ENCODE measurements at regions not wholly inside any gene's neighbourhood (a gene's known extent, or its start where the extent isn't known, plus 50 kb on each side); places are given as distances from the start of the nearest gene placed in this dataset.

DNA sequence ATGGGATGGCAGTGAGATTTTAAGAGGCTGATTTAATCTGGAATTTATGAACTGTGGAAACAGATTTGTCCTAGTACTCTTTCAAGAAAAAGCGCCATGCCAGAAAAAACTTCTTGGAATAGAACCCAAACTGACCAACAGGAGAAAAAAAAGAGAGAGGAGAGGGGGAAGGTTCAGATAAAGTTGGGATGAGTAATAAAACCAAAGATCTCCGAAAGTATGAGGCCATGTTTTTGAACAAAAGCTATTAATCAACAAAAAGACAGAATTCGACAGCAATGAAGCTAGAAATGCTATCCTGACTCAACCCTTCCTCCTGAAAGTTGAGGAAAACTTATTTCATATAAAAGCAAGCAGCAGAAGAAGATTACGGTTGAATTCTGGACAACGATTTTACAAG is 135.5 kb downstream of the CEMIP2 start:
- Histone ChIP-seq H3K9ac (ENCODE audit: low read length) (no peak overlapping the region), H3K9me3 (ENCODE audit: low read length) (no peaks in the 10 kb centered on the region), H3K4me3 (ENCODE audit: low read depth, low read length, poor library complexity, severe bottlenecking) (no peak overlapping the region), H2AFZ (ENCODE audit: low read length) (no peak overlapping the region), H3K36me3 (ENCODE audit: insufficient read depth, low read length) (no peaks in the 10 kb centered on the region), H3K27ac (ENCODE audit: low read depth, low read length, poor library complexity, severe bottlenecking) (no peak overlapping the region), H3F3A (ENCODE audit: insufficient read depth, low read length) (no peaks in the 10 kb centered on the region), H3K79me2 (ENCODE audit: insufficient read depth, low read length) (no peaks in the 10 kb centered on the region), H3K4me2 (ENCODE audit: low read length) (no peak overlapping the region), H3K9me2 (ENCODE audit: low read depth, low read length) (no peaks in the 10 kb centered on the region), H3K4me1 (ENCODE audit: insufficient read depth, low read length, severe bottlenecking) (no peaks in the 10 kb centered on the region), H3K27me3 (ENCODE audit: insufficient read depth, low read length) (no peaks in the 10 kb centered on the region), H4K20me1 (ENCODE audit: insufficient read depth, low read length) (no peaks in the 10 kb centered on the region)
- TF ChIP-seq EZH2 (IDR thresholded peaks at IDR 0.05; ENCODE audit: borderline replicate concordance, low read length): no peak
- TF ChIP-seq, protein P1, sequence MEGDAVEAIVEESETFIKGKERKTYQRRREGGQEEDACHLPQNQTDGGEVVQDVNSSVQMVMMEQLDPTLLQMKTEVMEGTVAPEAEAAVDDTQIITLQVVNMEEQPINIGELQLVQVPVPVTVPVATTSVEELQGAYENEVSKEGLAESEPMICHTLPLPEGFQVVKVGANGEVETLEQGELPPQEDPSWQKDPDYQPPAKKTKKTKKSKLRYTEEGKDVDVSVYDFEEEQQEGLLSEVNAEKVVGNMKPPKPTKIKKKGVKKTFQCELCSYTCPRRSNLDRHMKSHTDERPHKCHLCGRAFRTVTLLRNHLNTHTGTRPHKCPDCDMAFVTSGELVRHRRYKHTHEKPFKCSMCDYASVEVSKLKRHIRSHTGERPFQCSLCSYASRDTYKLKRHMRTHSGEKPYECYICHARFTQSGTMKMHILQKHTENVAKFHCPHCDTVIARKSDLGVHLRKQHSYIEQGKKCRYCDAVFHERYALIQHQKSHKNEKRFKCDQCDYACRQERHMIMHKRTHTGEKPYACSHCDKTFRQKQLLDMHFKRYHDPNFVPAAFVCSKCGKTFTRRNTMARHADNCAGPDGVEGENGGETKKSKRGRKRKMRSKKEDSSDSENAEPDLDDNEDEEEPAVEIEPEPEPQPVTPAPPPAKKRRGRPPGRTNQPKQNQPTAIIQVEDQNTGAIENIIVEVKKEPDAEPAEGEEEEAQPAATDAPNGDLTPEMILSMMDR (IDR thresholded peaks at IDR 0.05; ENCODE audit: low read length): no peak

- no peaks in the 10 kb centered on the region for H3K79me2 ChIP-seq (ENCODE audit: insufficient read depth, low read length)
- no peaks in the 10 kb centered on the region for H3K4me1 ChIP-seq (ENCODE audit: insufficient read depth, low read length, severe bottlenecking)
- H4K20me1 ChIP-seq (ENCODE audit: insufficient read depth, low read length): no peaks in the 10 kb centered on the region
- no peak overlapping the region for H3K9ac ChIP-seq (ENCODE audit: low read length)
- H3F3A ChIP-seq (ENCODE audit: insufficient read depth, low read length): no peaks in the 10 kb centered on the region
- H3K36me3 ChIP-seq (ENCODE audit: insufficient read depth, low read length): no peaks in the 10 kb centered on the region
- H2AFZ ChIP-seq (ENCODE audit: low read length): no peak overlapping the region
- no peaks in the 10 kb centered on the region for H3K9me3 ChIP-seq (ENCODE audit: low read length)
- no peak for TF ChIP-seq EZH2 (IDR thresholded peaks at IDR 0.05; ENCODE audit: borderline replicate concordance, low read length)
- TF ChIP-seq, protein P1 (IDR thresholded peaks at IDR 0.05; ENCODE audit: low read length): no peak
- H3K4me3 ChIP-seq (ENCODE audit: low read depth, low read length, poor library complexity, severe bottlenecking): no peak overlapping the region
- no peak overlapping the region for H3K4me2 ChIP-seq (ENCODE audit: low read length)
- no peaks in the 10 kb centered on the region for H3K9me2 ChIP-seq (ENCODE audit: low read depth, low read length)
- H3K27ac ChIP-seq (ENCODE audit: low read depth, low read length, poor library complexity, severe bottlenecking): no peak overlapping the region
- H3K27me3 ChIP-seq (ENCODE audit: insufficient read depth, low read length): no peaks in the 10 kb centered on the region
Measured at GRCh38 chr9:71630377-71630995, 137.8 kb downstream of the CEMIP2 start.

DNA sequence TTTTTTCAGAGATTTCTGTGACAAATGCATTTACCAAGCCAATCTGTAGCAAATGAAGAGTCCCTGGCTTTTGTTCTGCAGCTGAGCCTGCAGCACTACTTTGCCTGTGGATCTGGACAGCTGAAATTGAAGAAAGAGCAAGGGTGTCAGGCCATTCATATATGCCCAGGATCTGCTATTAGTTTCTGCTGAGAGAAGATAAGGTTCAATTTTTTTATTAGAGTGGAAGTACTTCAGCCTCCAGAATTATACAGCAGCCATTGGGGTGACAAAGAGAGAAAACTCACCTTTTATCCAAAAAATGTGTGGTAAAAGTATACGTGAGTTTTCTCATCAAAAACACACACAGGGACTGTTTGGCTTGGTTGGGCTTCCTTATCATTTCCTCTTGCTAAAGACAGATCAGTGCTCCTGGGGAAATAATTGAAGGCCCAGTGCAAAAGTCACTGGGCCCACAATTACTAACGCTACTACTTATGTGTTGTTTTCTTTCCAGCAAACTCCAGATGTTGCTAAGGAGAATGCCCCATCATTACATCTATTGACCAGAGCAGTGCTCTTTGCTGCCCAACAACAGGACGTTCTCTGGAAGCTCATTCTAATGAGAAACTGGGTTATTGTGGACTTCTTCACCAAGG is 138.6 kb downstream of the CEMIP2 start:
- no peak overlapping the region for H3K9ac ChIP-seq (ENCODE audit: low read length)

More for the DNA sequence above, 138.6 kb downstream of the CEMIP2 start:
- H3K4me2 ChIP-seq (ENCODE audit: low read length): no peak overlapping the region
- H2AFZ ChIP-seq (ENCODE audit: low read length): no peak overlapping the region
- H3F3A ChIP-seq (ENCODE audit: insufficient read depth, low read length): no peaks in the 10 kb centered on the region
- H3K9me3 ChIP-seq (ENCODE audit: low read length): no peaks in the 10 kb centered on the region
- no peak for TF ChIP-seq EZH2 (IDR thresholded peaks at IDR 0.05; ENCODE audit: borderline replicate concordance, low read length)
- TF ChIP-seq, protein P1 (IDR thresholded peaks at IDR 0.05; ENCODE audit: low read length): no peak
- H3K79me2 ChIP-seq (ENCODE audit: insufficient read depth, low read length): no peaks in the 10 kb centered on the region
- no peaks in the 10 kb centered on the region for H3K4me1 ChIP-seq (ENCODE audit: insufficient read depth, low read length, severe bottlenecking)
- H3K9me2 ChIP-seq (ENCODE audit: low read depth, low read length): no peaks in the 10 kb centered on the region
- H4K20me1 ChIP-seq (ENCODE audit: insufficient read depth, low read length): no peaks in the 10 kb centered on the region
- H3K27me3 ChIP-seq (ENCODE audit: insufficient read depth, low read length): no peaks in the 10 kb centered on the region
- no peak overlapping the region for H3K4me3 ChIP-seq (ENCODE audit: low read depth, low read length, poor library complexity, severe bottlenecking)
- no peak overlapping the region for H3K27ac ChIP-seq (ENCODE audit: low read depth, low read length, poor library complexity, severe bottlenecking)
- no peaks in the 10 kb centered on the region for H3K36me3 ChIP-seq (ENCODE audit: insufficient read depth, low read length)
